Chondrocyte (in vitro differentiated cells): ENCODE measurements at regions not wholly inside any gene's neighbourhood (a gene's known extent, or its start where the extent isn't known, plus 50 kb on each side); places are given as distances from the start of the nearest gene placed in this dataset.

Experiments
- DNase-seq: peaks from one replicate; pipeline ENCODE4 v3.0.0; 2021; ENCODE audit warnings: mixed read lengths, low spot score
- H3K27ac Mint-ChIP-seq: one replicate; pipeline ENCODE4 v1.8.0; 2021; ENCODE audit warnings: mild to moderate bottlenecking, moderate library complexity, mixed read lengths; ENCODE audit not compliant: unreplicated experiment
- H3K27me3 Mint-ChIP-seq: 2 replicates; pipeline ENCODE4 v1.8.0; 2021; ENCODE audit warnings: low read depth, mixed read lengths
- H3K36me3 Mint-ChIP-seq: 2 replicates; pipeline ENCODE4 v1.8.0; 2021; ENCODE audit warnings: low read depth, mixed read lengths
- H3K4me1 Mint-ChIP-seq: 2 replicates; pipeline ENCODE4 v1.8.0; 2021; ENCODE audit warnings: low read depth, mild to moderate bottlenecking, mixed read lengths
- H3K4me3 Mint-ChIP-seq: one replicate; pipeline ENCODE4 v1.8.0; 2021; ENCODE audit warnings: mild to moderate bottlenecking, moderate library complexity, mixed read lengths; ENCODE audit not compliant: unreplicated experiment
- H3K9me3 Mint-ChIP-seq: 2 replicates; pipeline ENCODE4 v1.8.0; 2021; ENCODE audit warnings: low read depth, mixed read lengths
- CTCF ChIP-seq: fragments of 200-600 bp; sonication (generic); IDR thresholded peaks from 2 replicates; pipeline ENCODE4 v1.5.0; 2021; ENCODE audit warnings: antibody characterized with exemption, mild to moderate bottlenecking, moderate library complexity

DNA sequence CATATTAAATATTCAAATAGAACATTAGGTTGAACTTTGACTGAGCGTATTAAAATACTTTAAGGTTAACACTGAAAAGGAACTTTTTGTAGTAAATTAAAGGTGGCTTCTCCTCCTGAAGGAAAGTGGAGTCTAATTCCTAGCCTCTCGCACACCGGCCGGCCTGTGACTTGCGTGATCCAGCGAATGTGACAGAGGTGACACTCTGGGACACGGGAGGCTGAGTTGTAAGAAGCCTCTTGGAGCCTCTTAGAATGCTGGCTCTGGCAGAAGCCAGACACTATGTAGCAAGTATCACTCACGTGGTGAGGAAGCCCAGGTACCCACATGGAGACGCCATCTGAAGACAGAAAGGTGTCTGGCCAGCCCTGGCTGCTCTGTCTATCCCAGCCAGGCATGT is 64.9 kb upstream of the NSMCE3 start:
- TF ChIP-seq CTCF = no peak
- Mint-ChIP-seq H3K27me3 (peaks cover 4% of the 10 kb centered on the region), H3K9me3 (no peaks in the 10 kb centered on the region), H3K4me1 (peaks cover 6% of the 10 kb centered on the region), H3K36me3 (no peaks in the 10 kb centered on the region), H3K4me3 (no peak overlapping the region), H3K27ac (no peak overlapping the region)
- DNase-seq = no peak

DNA sequence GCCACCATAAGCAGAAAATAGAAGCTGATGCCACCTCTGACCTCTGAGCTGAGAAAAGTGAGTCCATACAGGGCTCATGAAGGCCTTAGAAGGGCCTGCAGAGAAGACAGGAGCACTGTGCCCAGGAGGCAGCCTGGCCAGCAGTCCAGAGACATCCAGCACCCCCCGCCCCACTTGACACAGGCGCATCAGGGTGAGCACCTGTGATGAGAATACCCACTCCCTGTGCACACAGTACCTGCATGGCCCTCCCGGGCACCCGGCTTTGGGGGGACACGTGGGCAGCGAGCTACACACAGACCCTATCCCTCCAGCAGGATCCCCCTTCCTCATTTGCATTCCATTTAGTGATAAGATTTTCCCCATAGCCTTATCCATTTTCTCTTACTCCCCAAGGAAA is 63.6 kb upstream of the NSMCE3 start:
- no peaks in the 10 kb centered on the region for H3K9me3 Mint-ChIP-seq
- no peak for TF ChIP-seq CTCF
- no peak for DNase-seq
- no peaks in the 10 kb centered on the region for H3K36me3 Mint-ChIP-seq
- no peak overlapping the region for H3K27ac Mint-ChIP-seq
- peaks cover 4% of the 10 kb centered on the region for H3K27me3 Mint-ChIP-seq
- no peak overlapping the region for H3K4me3 Mint-ChIP-seq
- peaks cover 6% of the 10 kb centered on the region for H3K4me1 Mint-ChIP-seq

DNA sequence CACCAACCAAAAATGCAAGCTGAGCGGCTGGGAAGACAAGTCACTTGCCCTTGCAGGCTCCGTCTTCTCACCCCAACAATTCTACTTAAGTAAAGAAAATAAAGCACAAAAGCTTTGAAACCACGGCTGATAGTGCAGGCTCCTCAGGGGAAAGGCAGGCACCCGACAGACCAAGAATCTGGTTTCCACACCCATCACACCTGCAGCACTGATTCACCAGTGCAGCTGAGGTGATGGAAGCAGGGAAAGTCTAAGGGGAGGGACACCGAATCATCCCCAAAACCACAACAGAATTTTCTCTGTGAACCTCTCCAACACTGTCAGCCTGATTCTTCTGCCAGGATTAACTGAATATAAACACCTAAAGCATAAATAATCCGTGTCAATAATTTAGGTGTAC is 62.0 kb upstream of the NSMCE3 start:
- Mint-ChIP-seq H3K4me3 (no peak overlapping the region), H3K4me1 (no peaks in the 10 kb centered on the region), H3K36me3 (no peaks in the 10 kb centered on the region), H3K27ac (no peak overlapping the region), H3K27me3 (no peaks in the 10 kb centered on the region), H3K9me3 (no peaks in the 10 kb centered on the region)
- no peak for DNase-seq
- no peak for TF ChIP-seq CTCF

DNA sequence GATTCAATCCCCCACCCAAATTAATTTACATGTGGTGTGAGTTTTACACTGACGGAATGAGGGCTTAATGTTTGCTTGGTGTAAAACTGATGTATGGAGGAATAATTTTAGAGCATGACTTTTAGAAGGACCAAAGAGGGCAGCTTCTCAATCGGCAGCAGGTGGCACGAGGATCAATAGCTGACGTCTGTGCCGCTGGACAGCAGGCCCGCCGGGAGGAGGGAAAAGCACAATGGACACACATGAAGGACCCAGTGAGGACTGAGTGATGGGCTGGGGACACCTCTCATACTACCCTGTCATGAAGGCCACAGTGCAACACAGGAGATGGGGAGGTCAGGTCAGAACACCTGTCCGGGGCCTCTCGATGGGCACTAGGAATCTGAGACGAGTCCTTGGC is 61.4 kb upstream of the NSMCE3 start:
- Mint-ChIP-seq H3K36me3 (peaks cover 1% of the 10 kb centered on the region), H3K4me3 (no peak overlapping the region), H3K4me1 (no peaks in the 10 kb centered on the region), H3K9me3 (peaks cover 2% of the 10 kb centered on the region), H3K27ac (no peak overlapping the region), H3K27me3 (peaks cover under 1% of the 10 kb centered on the region)
- no peak for TF ChIP-seq CTCF
- DNase-seq = no peak

DNA sequence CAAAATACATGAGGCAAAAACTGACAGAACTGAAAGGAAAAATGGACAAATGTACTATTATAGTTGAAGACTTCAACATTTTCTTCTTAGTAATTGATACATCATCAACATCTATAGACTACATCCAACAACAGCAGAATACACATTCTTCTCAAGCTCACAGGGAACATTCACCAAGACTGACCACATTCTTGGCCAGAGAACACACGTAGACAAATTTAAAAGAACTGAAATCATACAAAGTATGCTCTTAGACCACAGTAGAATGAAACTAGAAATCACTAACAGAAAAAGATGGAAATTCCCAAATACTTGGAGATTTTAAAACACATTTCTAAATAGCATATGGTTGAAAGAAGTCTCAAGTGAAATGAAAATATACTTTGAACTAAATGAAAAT is 55.1 kb upstream of the NSMCE3 start:
- DNase-seq = no peak
- Mint-ChIP-seq H3K9me3 (peaks cover 18% of the 10 kb centered on the region), H3K36me3 (peaks cover 4% of the 10 kb centered on the region), H3K4me1 (peaks cover 7% of the 10 kb centered on the region), H3K4me3 (no peak overlapping the region), H3K27me3 (peaks cover 2% of the 10 kb centered on the region), H3K27ac (no peak overlapping the region)
- no peak for TF ChIP-seq CTCF
